GM12875 (cell line): ENCODE measurements at regions not wholly inside any gene's neighbourhood (a gene's known extent, or its start where the extent isn't known, plus 50 kb on each side); places are given as distances from the start of the nearest gene placed in this dataset.
A peak's percentile ranks its signal among the peaks of the same experiment; 100 is the strongest.

ENCODE experiments used
- H3K4me3 ChIP-seq: one replicate; pipeline ENCODE4 v1.5.1; 2011; ENCODE audit warnings: low read depth, low read length, control low read depth
- CTCF ChIP-seq: IDR thresholded peaks from 2 replicates; pipeline ENCODE4 v1.5.1; 2011; ENCODE audit warnings: low read depth, mild to moderate bottlenecking, control low read depth, inconsistent platforms, low read length, moderate library complexity, borderline replicate concordance; ENCODE audit not compliant: insufficient read depth

GRCh38 chr5:99105216-99105615 is 176.4 kb upstream of the CHD1 start:
- TF ChIP-seq CTCF = no peak

GRCh38 chr5:99104538-99105132 is 175.8 kb upstream of the CHD1 start:
- no peak overlapping the region for H3K4me3 ChIP-seq
- 0 out of 2 replicates have a peak, but pooled peaks have one; percentile 27 for TF ChIP-seq CTCF

More at GRCh38 chr5:99105216-99105615, 176.4 kb upstream of the CHD1 start:
- H3K4me3 ChIP-seq = no peak overlapping the region

- no peak overlapping the region for H3K4me3 ChIP-seq
- TF ChIP-seq CTCF = no peak
Measured at GRCh38 chr5:99102073-99102697, 173.4 kb upstream of the CHD1 start.

- no peak overlapping the region for H3K4me3 ChIP-seq
- no peak for TF ChIP-seq CTCF
Measured at GRCh38 chr5:99099691-99100090, 170.9 kb upstream of the CHD1 start.

- TF ChIP-seq CTCF = no peak
- H3K4me3 ChIP-seq = no peak overlapping the region
Measured at GRCh38 chr5:99089822-99090549, 161.2 kb upstream of the CHD1 start.

- TF ChIP-seq CTCF = no peak
Measured at GRCh38 chr5:99088309-99088708, 159.5 kb upstream of the CHD1 start.

GRCh38 chr5:99083197-99083596 is 154.4 kb upstream of the CHD1 start:
- TF ChIP-seq CTCF = no peak
- H3K4me3 ChIP-seq = no peak overlapping the region

More at GRCh38 chr5:99088309-99088708, 159.5 kb upstream of the CHD1 start:
- H3K4me3 ChIP-seq = no peak overlapping the region
